Upper lobe of left lung (tissue), 6 donors: ENCODE measurements at regions not wholly inside any gene's neighbourhood (a gene's known extent, or its start where the extent isn't known, plus 50 kb on each side); places are given as distances from the start of the nearest gene placed in this dataset.

Source experiments
- ATAC-seq, 2 donors: fragments of 200-7000 bp; cut with Tn5 transposase; one replicate each; pipeline ENCODE4 v1.9.1; 2022; ENCODE audit warnings: mild to moderate bottlenecking in 2 of 2, moderate library complexity in 2 of 2; ENCODE audit not compliant: low FRiP score in 2 of 2
- DNase-seq, 2 donors: peaks; one replicate each; pipeline ENCODE4 v3.0.0-alpha.2; 2019 to 2020
- H3K27ac ChIP-seq, 4 donors: fragments of 200-600 bp; sonication (generic); one replicate each; pipeline ENCODE4 v1.5.1; 2016 to 2019
- H3K27me3 ChIP-seq, 4 donors: fragments of 200-600 bp; sonication (generic); one replicate each; pipeline ENCODE4 v1.5.1; 2017 to 2019
- H3K36me3 ChIP-seq, 4 donors: fragments of 200-600 bp; sonication (generic); one replicate each; pipeline ENCODE4 v1.5.1; 2016 to 2019
- H3K4me1 ChIP-seq, 4 donors: fragments of 200-600 bp; sonication (generic); one replicate each; pipeline ENCODE4 v1.5.1; 2018 to 2019
- H3K4me3 ChIP-seq, 4 donors: fragments of 200-600 bp; sonication (generic); one replicate each; pipeline ENCODE4 v1.5.1; 2017 to 2019; ENCODE audit warnings: mild to moderate bottlenecking in 2 of 4, moderate library complexity in 1 of 4
- H3K9me3 ChIP-seq, 4 donors: fragments of 200-600 bp; sonication (generic); one replicate each; pipeline ENCODE4 v1.5.1; 2018 to 2019
- EP300 ChIP-seq, 4 donors: sonication (generic); formaldehyde crosslinking; IDR thresholded peaks; one replicate each; pipeline ENCODE4 v1.5.1; 2017; ENCODE audit warnings: antibody characterized with exemption in 4 of 4, control low read depth in 2 of 4
- POLR2A ChIP-seq, 4 donors: fragments of 450-650 bp; IDR thresholded peaks; one replicate each; pipeline ENCODE4 v1.5.1; 2016 to 2017; ENCODE audit warnings: antibody characterized with exemption in 4 of 4, mild to moderate bottlenecking in 2 of 4
- POLR2AphosphoS5 ChIP-seq, 2 donors: sonication (generic); formaldehyde crosslinking; IDR thresholded peaks; one replicate each; pipeline ENCODE4 v1.5.1; 2017; ENCODE audit warnings: antibody characterized with exemption in 2 of 2
- WGBS, 2 donors: methylation state at CpG; one replicate each; pipeline ENCODE4 v1.1.5; 2017 to 2018; 5-methylcytosine and 5-hydroxymethylcytosine counted together
- TF ChIP-seq, protein P1 (sequence below), 6 experiments: fragments of 450-650 bp in 4 of 6; fragments of 200-600 bp in 2 of 6; sonication (generic) in 2 of 6; IDR thresholded peaks; one replicate each; pipeline ENCODE4 v1.5.1; 2016 to 2019; ENCODE audit warnings: antibody characterized with exemption in 6 of 6
- donor health status: DM: no; HTN: no; CAD: no; lungs with moderate emphysema.
- donor health status: DM: no; HTN: yes; CAD: no; lungs with severe emphysema.

DNA sequence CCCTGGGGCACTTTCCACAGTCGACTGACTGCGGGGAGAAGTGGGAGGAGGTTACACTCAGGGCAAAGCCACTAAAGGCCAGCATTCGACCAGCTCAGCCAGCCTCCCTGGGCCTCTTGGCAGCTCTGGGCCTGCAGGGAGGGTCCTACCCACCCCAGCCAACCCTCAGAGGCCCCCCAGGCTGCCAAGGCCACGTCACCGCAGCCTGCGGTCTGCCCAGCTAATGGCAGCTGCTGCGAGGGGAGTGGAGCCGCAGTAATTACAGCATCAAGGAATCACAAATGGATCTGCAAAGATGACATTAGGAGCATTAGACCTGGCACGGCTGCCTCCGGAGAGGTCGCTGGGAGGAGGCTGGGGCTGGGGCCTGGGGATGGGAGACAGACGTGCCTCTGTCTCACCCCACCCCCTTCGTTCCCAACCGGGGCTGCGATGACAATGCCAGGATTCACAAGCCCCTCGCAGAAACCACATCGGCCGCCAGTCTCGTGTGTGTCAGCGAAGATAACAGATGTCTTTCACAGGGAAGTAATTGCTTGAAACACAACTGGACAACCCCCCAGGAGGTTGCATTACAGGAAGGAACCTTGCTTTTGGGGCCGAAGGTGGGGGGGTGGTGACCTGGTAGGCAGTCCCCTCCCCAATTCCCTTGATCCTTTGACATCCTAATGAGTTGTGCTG lies 367.6 kb downstream of the BCOR start:
- 66% methylated on average over 21 of the region's 21 CpGs; no CpG with 5 or more reads in 1 of the 2 donors for WGBS, 2 donors
- peaks cover 0 to 5% (median 0%) of the 10 kb centered on the region in 4 donors for H3K9me3 ChIP-seq
- peak in 1 of 2 donors; percentile 43 for DNase-seq
- peaks cover 0 to 5% (median 2%) of the 10 kb centered on the region in 4 donors for H3K4me1 ChIP-seq
- H3K27ac ChIP-seq: no peak overlapping the region
- H3K27me3 ChIP-seq: no peaks in the 10 kb centered on the region
- ATAC-seq: no peak
- no peaks in the 10 kb centered on the region for H3K36me3 ChIP-seq
- no peak for TF ChIP-seq POLR2A (IDR thresholded peaks at IDR 0.05)
- no peak for TF ChIP-seq POLR2AphosphoS5 (IDR thresholded peaks at IDR 0.05)
- TF ChIP-seq, protein P1, sequence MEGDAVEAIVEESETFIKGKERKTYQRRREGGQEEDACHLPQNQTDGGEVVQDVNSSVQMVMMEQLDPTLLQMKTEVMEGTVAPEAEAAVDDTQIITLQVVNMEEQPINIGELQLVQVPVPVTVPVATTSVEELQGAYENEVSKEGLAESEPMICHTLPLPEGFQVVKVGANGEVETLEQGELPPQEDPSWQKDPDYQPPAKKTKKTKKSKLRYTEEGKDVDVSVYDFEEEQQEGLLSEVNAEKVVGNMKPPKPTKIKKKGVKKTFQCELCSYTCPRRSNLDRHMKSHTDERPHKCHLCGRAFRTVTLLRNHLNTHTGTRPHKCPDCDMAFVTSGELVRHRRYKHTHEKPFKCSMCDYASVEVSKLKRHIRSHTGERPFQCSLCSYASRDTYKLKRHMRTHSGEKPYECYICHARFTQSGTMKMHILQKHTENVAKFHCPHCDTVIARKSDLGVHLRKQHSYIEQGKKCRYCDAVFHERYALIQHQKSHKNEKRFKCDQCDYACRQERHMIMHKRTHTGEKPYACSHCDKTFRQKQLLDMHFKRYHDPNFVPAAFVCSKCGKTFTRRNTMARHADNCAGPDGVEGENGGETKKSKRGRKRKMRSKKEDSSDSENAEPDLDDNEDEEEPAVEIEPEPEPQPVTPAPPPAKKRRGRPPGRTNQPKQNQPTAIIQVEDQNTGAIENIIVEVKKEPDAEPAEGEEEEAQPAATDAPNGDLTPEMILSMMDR (IDR thresholded peaks at IDR 0.05): no peak
- TF ChIP-seq EP300 (IDR thresholded peaks at IDR 0.05): no peak
- no peak overlapping the region for H3K4me3 ChIP-seq

DNA sequence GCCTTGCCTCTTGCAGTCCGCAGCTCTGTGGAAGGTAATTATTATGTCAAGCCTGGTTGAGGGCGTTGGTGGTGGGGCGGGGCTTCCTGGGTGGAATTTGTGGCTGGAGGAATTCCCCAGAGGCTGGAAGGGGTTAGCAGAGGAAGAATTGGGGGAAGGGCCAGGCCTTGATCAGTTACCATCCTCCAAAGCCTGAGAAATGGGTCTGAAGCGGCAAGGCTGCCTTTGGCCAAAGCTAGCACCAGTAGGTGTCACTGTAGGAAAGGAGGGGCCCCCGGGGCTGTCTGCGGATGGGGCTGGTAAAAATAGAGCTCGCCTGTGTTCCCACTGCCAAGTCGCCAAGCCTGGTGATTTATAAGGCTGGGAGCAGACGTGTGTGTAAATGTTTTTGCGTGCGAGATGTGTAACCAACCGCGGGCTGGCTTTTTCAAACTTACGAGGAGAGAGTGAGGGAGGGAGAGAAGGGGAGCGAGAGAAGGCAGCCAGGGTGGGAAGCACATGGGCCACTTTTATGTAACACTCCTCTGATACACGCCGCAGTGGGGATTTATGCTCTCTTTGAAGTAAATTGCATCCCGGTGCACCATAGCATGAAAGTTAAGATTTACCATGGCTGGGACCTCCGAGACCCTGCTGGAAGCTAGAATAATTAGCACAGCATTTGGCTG lies 367.0 kb downstream of the BCOR start:
- DNase-seq (peak in 1 of 2 donors; percentile 50), ATAC-seq (peak in 1 of 2 donors; percentile 84)
- no peak overlapping the region for H3K4me3 ChIP-seq
- 17 to 20% methylated on average over 11 to 19 of the region's 19 CpGs for WGBS, 2 donors
- no peaks in the 10 kb centered on the region for H3K27me3 ChIP-seq
- no peaks in the 10 kb centered on the region for H3K36me3 ChIP-seq
- H3K27ac ChIP-seq: no peak overlapping the region
- TF ChIP-seq, protein P1 (IDR thresholded peaks at IDR 0.05): peak in 3 of 6 experiments; percentile 24 to 42 (median 32)
- TF ChIP-seq POLR2A (IDR thresholded peaks at IDR 0.05) (no peak), POLR2AphosphoS5 (IDR thresholded peaks at IDR 0.05) (no peak)
- H3K4me1 ChIP-seq: peaks cover 3 to 9% (median 8%) of the 10 kb centered on the region in 4 donors
- H3K9me3 ChIP-seq: peaks cover 0 to 5% (median 0%) of the 10 kb centered on the region in 4 donors

DNA sequence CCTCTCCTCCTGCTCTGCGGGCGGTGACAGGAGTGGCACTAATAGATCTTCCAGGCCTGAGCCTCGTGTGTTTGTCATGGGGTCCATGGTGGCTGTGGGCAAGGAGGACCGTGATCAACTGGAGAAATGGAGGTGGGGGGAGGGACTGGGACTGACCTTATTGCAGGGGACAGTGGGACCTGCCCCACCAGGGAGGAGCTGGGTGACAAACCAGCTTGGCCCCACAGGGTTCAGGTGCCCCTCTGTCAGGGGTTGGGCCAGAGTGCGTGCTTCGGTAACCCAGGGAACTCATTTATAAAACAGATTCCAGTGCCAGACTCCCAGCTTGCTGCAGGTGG lies 366.5 kb downstream of the BCOR start:
- Histone ChIP-seq H3K4me3 (no peak overlapping the region), H3K4me1 (peaks cover 6 to 13% (median 11%) of the 10 kb centered on the region in 4 donors), H3K27me3 (no peaks in the 10 kb centered on the region), H3K36me3 (no peaks in the 10 kb centered on the region), H3K27ac (no peak overlapping the region), H3K9me3 (peaks cover 0 to 5% (median 0%) of the 10 kb centered on the region in 4 donors)
- TF ChIP-seq, protein P1 (IDR thresholded peaks at IDR 0.05): no peak
- TF ChIP-seq POLR2AphosphoS5 (IDR thresholded peaks at IDR 0.05) (no peak), EP300 (IDR thresholded peaks at IDR 0.05) (no peak), POLR2A (IDR thresholded peaks at IDR 0.05) (no peak)
- ATAC-seq (no peak), DNase-seq (no peak)
- 54 to 67% methylated on average over 3 to 6 of the region's 6 CpGs for WGBS, 2 donors

DNA sequence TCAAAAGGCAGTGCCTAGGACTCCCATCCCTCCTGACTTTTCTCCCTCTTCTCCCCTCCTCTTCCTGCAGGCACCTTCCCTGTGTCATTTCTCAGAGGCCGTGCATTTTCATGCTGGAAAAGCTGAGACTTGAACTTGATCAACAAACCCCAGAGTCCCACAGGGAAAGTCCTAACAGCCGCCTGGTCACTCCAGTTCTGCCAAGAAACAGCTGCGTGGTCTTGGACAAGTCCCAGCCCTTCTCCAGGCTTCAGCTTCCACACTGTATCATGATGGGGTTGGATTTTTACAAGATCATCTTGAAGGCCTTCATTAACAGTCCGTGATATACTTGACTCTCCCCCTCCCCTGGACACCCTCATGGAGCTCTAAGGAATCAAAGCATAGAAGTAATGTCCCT lies 366.0 kb downstream of the BCOR start:
- Histone ChIP-seq H3K4me3 (no peak overlapping the region), H3K27ac (no peak overlapping the region), H3K27me3 (no peaks in the 10 kb centered on the region), H3K4me1 (peaks cover 6 to 18% (median 13%) of the 10 kb centered on the region in 4 donors), H3K36me3 (no peaks in the 10 kb centered on the region), H3K9me3 (peaks cover 0 to 5% (median 0%) of the 10 kb centered on the region in 4 donors)
- TF ChIP-seq, protein P1 (IDR thresholded peaks at IDR 0.05): no peak
- no peak for TF ChIP-seq EP300 (IDR thresholded peaks at IDR 0.05)
- no peak for TF ChIP-seq POLR2AphosphoS5 (IDR thresholded peaks at IDR 0.05)
- TF ChIP-seq POLR2A (IDR thresholded peaks at IDR 0.05): no peak
- WGBS, 2 donors: 65 to 74% methylated on average over 4 of the region's 4 CpGs
- ATAC-seq (no peak), DNase-seq (no peak)
